Dermis blood vessel endothelial cell (primary cell): ENCODE measurements at regions not wholly inside any gene's neighbourhood (a gene's known extent, or its start where the extent isn't known, plus 50 kb on each side); places are given as distances from the start of the nearest gene placed in this dataset.
"Not testable (repeated sequence)": the region's sequence is repeated elsewhere in the genome, so short reads cannot be mapped to it uniquely, and the experiment has no call there.

Source experiments
- DNase-seq: peaks from one replicate; pipeline ENCODE4 v3.0.0; 2010

DNA sequence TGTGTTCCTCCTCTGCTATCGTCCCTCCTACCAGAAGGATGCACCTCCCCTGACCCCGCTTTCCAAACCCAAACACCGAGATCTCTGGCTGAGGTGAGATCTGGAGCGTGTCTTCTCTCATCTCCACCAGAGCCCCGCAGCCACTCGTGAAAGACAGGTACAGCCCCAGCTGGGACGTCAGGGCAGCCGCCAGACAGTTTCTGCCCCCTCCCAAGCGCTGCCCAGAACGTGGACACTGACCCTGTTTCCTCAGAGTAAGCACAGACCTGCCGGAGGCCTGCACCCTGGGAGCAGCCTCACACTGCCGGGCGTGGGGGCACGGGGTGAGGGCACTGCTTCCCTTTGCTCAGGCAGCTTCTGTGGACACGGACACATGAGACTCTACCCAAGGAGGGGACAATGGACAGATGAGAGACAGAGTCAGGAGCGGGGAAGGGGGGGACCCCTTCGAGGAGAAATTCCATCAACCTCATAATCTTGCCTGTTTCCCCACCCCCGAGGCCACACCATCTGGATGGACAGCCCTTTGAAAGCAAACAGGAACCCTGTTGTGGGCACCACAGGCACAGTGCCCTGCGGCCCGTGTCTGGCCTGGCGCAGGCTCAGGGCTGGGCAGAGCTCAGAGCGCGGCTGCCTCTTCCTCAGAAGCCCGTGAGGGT is 210.6 kb downstream of the DLL1 start:
- DNase-seq: no peak

DNA sequence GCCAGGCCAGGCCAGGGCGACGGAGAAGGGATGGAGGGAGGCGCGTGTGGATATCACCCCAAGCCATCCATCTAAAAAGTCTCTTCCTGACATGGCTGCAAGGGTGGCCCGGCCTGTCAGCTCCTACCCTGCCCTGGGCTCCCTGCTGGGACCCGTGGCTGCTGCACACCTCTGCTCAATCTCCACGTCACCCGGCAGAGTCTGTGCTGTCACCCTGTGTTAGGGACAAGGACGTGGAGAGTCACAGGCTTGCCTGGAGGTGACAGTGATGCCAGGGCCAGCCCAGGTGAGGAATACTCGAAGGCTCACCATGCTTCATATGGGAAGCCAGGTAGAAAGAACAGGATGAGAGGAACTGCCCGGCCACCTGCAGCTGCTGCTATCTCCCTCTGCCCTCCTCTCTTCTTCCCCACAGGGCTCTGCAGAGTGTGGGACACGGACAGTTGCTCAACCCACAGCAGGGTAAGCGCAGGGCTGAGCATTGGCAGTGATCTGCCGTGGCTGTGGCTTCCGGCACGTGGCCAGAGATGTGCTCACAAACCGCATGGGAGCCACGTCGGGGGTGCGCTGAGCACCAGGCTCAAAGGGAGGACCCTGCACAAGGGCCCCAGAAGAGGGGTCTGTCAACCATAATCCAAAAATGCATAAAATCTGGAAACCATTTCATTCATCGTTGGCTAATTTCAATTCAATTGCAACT is 214.3 kb downstream of the DLL1 start:
- DNase-seq: no peak

DNA sequence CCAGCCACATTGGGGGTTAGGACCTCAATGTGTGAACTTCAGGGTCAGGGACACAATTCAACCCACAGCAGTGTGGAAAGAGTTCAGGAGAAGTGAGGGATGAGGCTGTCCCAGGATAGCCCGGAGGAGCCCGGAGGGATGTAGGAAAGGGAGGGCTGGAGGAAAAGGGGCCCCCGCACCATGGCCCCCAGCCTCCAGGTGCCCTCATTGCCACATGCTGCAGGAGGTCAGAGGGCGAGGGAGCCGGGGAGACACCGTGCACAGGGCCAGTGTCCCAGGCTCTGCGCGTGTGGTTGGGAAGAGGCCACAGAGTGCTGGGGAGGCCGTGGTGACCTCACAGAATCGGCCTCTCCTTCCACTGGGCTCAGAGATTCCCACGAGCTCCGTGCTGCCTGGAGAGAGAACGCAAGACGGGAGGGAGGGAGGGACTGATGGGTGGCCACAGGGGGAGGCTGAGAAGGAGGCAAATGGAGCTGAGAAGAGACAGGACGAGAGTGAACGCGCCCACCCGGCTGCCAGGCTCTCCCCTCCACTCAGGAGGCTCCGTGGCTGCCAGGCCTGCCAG is 215.1 kb downstream of the DLL1 start:
- DNase-seq: no peak

GRCh38 chr6:170074907-170075306 is 216.0 kb downstream of the DLL1 start:
- no peak for DNase-seq

DNA sequence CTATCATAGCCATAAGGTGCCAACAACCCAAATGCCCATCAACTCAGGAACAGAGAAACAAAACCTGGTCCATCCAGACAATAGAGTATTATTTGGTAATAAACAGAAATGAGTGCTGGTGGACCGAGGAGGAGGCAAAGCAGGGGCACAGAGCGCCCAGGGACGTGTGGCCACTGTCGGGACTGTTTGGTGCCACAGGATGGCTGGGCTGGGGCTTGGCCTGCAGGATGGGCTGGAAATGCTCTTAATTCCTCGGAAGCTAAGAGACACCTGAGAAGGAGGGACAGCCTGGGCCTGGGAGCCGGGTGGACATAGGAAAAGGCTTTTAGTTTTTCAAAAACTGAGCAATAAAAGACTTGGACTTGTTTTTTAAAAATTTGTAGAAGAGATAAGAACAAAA is 216.4 kb downstream of the DLL1 start:
- no peak for DNase-seq

DNA sequence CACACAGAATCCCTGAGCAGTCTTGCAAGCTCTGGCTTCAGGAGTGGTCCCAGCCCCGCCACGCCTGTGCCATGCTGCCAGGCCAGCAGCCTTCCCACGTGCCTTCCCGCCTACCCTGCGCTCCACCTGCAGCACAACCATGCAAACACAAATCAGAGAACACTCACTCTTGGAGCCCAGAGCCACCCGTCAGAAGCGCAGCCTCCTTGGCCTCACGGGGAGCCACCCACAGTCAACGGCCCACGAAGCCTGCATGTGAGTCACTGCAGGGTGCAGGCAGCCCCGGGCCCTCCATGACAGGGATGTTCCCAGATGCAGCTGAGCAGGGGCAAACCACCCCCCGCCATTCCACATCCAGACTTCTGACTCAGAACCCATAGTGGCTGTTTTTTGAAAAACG is 217.0 kb downstream of the DLL1 start:
- DNase-seq: no peak

- DNase-seq: no peak
Observed at GRCh38 chr6:170072246-170072645, 218.6 kb downstream of the DLL1 start.

GRCh38 chr6:170069611-170070010 is 221.3 kb downstream of the DLL1 start:
- no peak for DNase-seq

DNA sequence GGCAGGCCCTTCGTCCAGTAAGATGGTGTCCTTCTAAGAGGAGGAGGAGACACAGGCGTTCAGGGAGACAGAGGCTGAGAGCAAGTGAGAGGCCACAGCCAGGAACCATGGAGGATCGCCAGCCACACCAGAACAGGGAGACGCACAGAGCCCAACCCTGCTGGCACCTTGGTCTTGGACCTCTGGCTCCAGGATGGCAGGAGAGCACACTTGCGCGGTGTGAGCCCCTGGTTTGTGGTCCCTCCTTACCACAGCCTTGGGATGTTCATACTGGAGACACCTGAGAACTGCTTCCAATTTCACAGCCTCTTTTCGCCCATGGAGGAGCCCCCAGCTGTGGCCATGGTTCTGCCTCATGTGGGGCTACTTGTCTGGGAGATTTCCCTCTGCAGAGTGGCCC is 222.4 kb downstream of the DLL1 start:
- no peak for DNase-seq

- no peak for DNase-seq
Observed at GRCh38 chr6:170067923-170068360, 222.9 kb downstream of the DLL1 start.

DNA sequence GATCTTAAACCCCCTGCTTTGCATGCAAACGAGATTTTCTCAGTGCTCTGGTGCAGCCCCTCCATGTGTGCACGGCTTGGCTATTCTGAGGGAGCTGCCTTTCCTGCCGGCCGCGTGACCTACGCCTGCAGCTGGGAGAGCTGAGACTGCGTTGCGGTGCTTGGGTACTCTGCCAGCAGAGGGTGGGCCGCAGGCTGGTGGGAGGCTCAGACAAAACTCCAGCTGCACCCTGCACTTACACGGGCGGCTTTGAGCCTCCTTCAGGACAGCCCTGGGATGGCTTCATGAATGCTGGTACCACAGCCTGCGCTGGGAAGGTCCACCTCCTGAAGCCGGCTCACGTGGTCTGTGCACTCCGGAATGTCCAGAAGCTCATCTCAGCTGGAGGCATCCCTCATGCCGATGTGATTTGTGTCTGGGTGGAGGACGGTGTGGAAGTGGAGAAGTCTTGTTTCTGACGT is 223.7 kb downstream of the DLL1 start:
- no peak for DNase-seq

GRCh38 chr6:170066679-170067078 is 224.2 kb downstream of the DLL1 start:
- DNase-seq: no peak

DNA sequence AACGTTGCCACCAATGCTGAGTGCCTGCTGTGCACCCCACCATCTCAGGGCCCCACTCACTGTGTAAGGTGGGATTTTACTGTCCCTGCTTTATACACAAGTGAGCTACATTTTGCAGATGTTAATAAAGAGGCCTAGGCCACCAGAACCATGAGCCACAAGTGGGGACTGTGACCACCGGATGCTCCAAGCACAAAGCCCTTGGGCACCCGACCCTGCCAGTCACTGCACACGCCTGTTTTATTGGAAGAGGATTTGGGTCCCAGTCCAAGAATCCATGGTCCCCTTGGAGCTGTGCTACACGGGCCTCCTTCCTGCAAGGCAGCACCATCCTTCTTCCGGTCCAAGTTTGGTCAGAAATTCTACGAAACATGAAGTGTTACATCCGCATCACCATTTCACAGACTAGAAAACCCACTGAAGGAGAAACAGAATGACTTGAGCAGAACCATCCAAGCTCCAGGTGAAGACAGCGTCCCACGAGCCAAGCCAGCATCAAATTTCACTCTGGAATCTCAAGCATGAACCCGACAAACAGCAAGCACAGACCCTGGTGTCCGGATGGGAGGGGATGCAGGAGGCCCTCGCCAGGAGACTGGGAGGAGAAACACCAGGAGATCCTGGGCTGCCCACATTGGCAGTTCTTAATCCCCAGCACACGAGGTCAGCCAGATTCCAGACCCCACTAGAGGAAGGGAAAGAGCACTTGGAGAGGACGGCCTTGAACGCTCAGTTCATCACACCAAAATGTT is 226.9 kb downstream of the DLL1 start:
- no peak for DNase-seq

DNA sequence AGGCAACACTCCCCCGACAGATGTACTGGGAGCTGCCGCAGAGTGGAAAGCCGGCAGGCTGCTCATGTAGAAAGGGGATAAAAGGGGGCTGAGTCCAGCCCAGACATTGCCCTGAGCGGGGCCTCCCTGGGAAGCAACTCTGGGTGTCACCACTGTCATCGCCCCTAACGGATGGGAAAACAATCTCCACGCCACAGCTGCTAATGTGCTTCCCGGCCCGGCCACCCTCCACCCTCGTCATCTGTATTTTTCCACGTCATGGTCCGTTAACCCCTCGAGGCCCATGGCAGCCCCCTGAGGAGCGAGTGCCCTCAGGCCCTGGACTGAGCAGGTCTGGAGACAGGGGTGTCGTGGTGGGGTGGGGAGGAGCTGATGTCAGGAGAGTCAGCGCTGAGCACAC is 227.4 kb downstream of the DLL1 start:
- DNase-seq: no peak

DNA sequence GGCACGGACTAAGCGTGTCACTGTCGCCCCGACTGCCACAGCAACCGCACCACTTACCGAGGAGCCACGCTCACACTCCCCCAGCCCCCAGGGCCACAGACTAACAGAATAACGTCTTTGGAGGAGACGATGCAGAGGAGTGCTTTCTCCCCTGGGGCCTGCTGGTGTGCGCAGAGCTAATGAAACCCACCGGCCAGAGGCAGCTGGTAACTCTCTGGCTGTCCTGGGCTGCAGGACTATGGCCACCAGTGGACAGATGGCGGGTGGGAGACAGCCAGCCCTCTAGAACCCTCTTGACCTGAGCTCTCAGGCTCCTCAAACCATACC is 228.0 kb downstream of the DLL1 start:
- DNase-seq: no peak

- no peak for DNase-seq
Observed at GRCh38 chr6:170062209-170062914, 228.5 kb downstream of the DLL1 start.

DNA sequence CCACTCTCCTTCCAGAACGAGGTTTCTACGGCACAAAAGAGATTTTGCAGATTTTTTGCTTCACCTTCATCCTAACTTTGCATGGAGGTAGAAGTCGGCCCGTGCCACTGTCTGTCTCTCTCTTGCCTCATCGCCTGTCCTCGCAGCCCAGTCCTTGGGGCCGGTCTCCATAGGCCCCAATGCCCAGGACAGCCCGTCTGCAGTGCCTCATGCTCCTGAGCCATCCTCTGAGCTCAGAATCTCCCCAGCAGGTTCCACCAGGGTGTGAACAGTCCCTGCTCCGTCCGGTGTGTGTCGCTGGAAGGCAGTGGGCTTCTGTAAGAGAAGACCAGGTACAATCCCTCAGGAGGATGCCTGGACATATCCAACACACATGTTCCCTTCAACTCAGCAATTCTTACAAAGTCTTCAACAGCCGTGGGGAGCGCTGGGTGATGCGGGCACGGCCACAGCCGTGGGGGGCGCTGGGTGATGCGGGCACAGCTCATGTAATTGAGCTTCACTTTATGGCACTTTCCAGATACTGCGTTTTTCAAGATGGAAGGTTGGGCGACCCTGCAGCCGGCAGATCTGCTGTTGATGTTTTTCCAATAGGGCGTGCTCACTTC is 231.9 kb downstream of the DLL1 start:
- DNase-seq: no peak

- no peak for DNase-seq
Observed at GRCh38 chr6:170057961-170058877, 232.7 kb downstream of the DLL1 start.

GRCh38 chr6:170057034-170057734 is 233.7 kb downstream of the DLL1 start:
- DNase-seq: no peak

DNA sequence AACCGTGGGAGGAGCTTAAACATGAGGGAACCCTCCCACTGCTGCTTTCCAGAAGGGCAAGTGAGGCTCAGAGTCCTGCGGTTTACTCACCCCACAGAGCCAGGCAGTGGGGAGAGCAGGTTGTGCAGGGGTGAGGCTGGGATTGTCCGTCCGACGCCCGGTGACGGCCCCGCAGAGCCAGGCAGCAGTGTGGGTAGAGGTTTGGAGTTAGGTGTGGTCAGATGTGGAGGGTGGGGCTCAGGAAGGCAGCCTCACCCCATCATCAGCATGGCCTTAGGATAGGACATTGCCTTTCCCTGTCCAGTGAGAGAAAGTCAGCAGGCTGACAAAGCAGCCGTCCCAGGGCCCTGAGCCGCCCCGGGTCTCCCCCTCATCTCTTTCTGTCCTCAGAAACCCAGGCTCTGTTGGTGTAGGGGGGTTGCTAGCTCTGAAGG is 234.6 kb downstream of the DLL1 start:
- DNase-seq: no peak

- DNase-seq: not testable (repeated sequence)
Observed at GRCh38 chr6:170055797-170056196, 235.1 kb downstream of the DLL1 start.
